HG03520 (cell line): ENCODE measurements at regions not wholly inside any gene's neighbourhood (a gene's known extent, or its start where the extent isn't known, plus 50 kb on each side); places are given as distances from the start of the nearest gene placed in this dataset.
"Not testable (repeated sequence)": the region's sequence is repeated elsewhere in the genome, so short reads cannot be mapped to it uniquely, and the experiment has no call there.

Experiments
- ATAC-seq: cut with Tn5 transposase; IDR thresholded peaks from one replicate; pipeline ENCODE4 v1.9.1; 2021; ENCODE audit warnings: mild to moderate bottlenecking, moderate library complexity; ENCODE audit not compliant: unreplicated experiment

- ATAC-seq: peak; percentile 64
Observed at GRCh38 chr5:18653216-18653752, 1019.0 kb downstream of the TAF11L14 start.

- no peak for ATAC-seq
Observed at GRCh38 chr5:18660511-18660910, 1026.3 kb downstream of the TAF11L14 start.

- no peak for ATAC-seq
Observed at GRCh38 chr5:18662231-18662630, 1028.0 kb downstream of the TAF11L14 start.

GRCh38 chr5:18674212-18674611 is 1040.0 kb downstream of the TAF11L14 start:
- not testable (repeated sequence) for ATAC-seq

- no peak for ATAC-seq
Observed at GRCh38 chr5:18675041-18675440, 1040.8 kb downstream of the TAF11L14 start.

GRCh38 chr5:18686253-18686652 is 1052.0 kb downstream of the TAF11L14 start:
- ATAC-seq: no peak

- ATAC-seq: no peak
Observed at GRCh38 chr5:18687429-18687828, 1053.2 kb downstream of the TAF11L14 start.

GRCh38 chr5:18699681-18700080 is 1065.4 kb downstream of the TAF11L14 start:
- ATAC-seq: no peak

- no peak for ATAC-seq
Observed at GRCh38 chr5:18702821-18703220, 1068.6 kb downstream of the TAF11L14 start.

GRCh38 chr5:18712936-18713485 is 1078.8 kb downstream of the TAF11L14 start:
- no peak for ATAC-seq

- ATAC-seq: no peak
Observed at GRCh38 chr5:18720002-18720401, 1085.7 kb downstream of the TAF11L14 start.

GRCh38 chr5:18732556-18733479 is 1098.6 kb downstream of the TAF11L14 start:
- no peak for ATAC-seq

- ATAC-seq: no peak
Observed at GRCh38 chr5:18736051-18736398, 1101.8 kb downstream of the TAF11L14 start.

GRCh38 chr5:18736736-18737135 is 1102.5 kb downstream of the TAF11L14 start:
- not testable (repeated sequence) for ATAC-seq

- peak; percentile 50 for ATAC-seq
Observed at GRCh38 chr5:18740301-18740700, 1106.0 kb downstream of the TAF11L14 start.

- no peak for ATAC-seq
Observed at GRCh38 chr5:18742830-18743229, 1108.6 kb downstream of the TAF11L14 start.

- no peak for ATAC-seq
Observed at GRCh38 chr5:18744441-18744840, 1110.2 kb downstream of the TAF11L14 start.

- peak; percentile 25 for ATAC-seq
Observed at GRCh38 chr5:18745042-18745987, 1111.1 kb downstream of the TAF11L14 start.

- peak; percentile 77 for ATAC-seq
Observed at GRCh38 chr5:18745988-18746615, 1111.8 kb downstream of the TAF11L14 start.

GRCh38 chr5:18749763-18750162 is 1115.5 kb downstream of the TAF11L14 start:
- ATAC-seq: peak; percentile 42
